IPS-18c (cell line): ENCODE measurements at regions not wholly inside any gene's neighbourhood (a gene's known extent, or its start where the extent isn't known, plus 50 kb on each side); places are given as distances from the start of the nearest gene placed in this dataset.
"Not testable (repeated sequence)": the region's sequence is repeated elsewhere in the genome, so short reads cannot be mapped to it uniquely, and the experiment has no call there.

Experiments used
- H3K4me3 ChIP-seq: 2 replicates; pipeline ENCODE4 v1.7.0; 2013; ENCODE audit warnings: low read depth, mild to moderate bottlenecking, low read length, moderate library complexity; ENCODE audit not compliant: insufficient read depth
- H3K9me3 ChIP-seq: one replicate; pipeline ENCODE4 v1.6.1; 2013; ENCODE audit warnings: mild to moderate bottlenecking, low read length, moderate library complexity; ENCODE audit not compliant: control insufficient read depth, insufficient read depth

- Histone ChIP-seq H3K4me3 (no peak overlapping the region), H3K9me3 (no peaks in the 10 kb centered on the region)
Measured at GRCh38 chr5:138668451-138669380, 84.5 kb upstream of the CTNNA1 start.

GRCh38 chr5:138667782-138668331 is 85.4 kb upstream of the CTNNA1 start:
- not testable (repeated sequence) for H3K4me3 ChIP-seq, H3K9me3 ChIP-seq

DNA sequence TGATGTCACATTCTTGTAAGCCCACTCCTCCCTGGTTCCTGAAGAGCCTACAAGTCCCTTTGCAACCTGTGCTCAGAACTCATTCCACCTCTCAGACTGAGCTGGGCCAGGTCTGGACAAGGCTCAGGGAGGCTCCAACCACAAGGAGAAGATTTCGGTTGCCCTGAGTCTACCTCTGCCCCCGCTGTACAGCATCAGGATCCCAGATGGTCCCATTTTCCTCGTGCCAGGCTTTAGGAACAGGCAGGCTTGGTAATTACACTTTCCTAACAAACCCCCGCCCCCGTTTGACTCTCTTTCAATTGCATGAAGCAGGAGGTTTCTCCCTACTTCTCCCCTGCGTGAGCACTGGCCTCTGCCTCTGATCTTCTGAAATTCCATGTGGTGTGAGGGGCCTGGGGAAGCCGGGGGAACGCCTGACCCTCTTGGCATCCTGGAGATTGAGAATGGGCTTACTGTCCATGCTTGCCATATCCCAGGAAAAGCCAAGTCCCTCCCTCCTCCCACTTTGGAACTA is 86.9 kb upstream of the CTNNA1 start:
- Histone ChIP-seq H3K9me3 (no peaks in the 10 kb centered on the region), H3K4me3 (no peak overlapping the region)

DNA sequence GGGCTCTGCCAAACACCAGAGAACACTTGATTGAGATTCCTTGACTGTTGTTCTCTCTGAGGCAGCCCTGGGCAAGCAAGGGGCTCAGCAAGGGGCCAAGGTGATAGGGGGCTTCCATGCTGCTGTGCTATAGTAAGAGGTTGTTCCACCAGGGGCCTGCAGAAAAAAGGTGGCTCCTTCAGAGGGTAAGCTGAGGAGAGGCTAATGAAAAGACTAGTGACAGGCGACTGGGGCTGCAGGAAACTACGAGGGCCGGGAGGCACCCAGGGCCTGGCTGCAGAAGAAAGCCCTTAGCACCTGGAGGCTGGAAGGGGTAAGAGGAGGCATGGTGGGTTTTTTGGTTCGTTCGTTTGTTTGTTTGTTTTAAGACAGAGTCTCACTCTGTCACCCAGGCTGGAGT is 88.0 kb upstream of the CTNNA1 start:
- Histone ChIP-seq H3K4me3 (no peak overlapping the region), H3K9me3 (no peaks in the 10 kb centered on the region)

- Histone ChIP-seq H3K4me3 (no peak overlapping the region), H3K9me3 (no peaks in the 10 kb centered on the region)
Measured at GRCh38 chr5:138664276-138664943, 88.8 kb upstream of the CTNNA1 start.

- Histone ChIP-seq H3K4me3 (no peak overlapping the region), H3K9me3 (no peaks in the 10 kb centered on the region)
Measured at GRCh38 chr5:138663561-138663960, 88.4 kb upstream of the HSPA9 start.

GRCh38 chr5:138663009-138663408 is 87.8 kb upstream of the HSPA9 start:
- no peak overlapping the region for H3K4me3 ChIP-seq
- H3K9me3 ChIP-seq, result no peaks in the 10 kb centered on the region

DNA sequence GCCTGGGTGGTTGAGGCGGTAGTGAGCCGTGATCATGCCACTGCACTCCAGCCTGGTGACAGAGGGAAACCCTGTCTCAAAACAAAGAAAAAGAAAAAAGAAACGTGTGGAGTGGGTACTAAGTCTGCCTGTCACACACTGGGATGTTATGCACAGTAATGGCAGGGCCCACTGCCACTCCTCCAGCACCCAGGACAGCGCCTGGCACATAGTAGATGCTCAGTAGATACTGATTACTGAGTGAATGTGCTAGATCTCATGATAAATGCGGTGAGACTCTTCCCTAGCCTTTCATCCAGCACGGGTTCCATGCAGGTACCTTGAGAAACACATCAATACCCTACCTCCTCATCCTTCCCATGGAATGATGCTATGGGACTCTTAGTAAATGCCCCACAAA is 87.4 kb upstream of the HSPA9 start:
- Histone ChIP-seq H3K4me3 (no peak overlapping the region), H3K9me3 (no peaks in the 10 kb centered on the region)

DNA sequence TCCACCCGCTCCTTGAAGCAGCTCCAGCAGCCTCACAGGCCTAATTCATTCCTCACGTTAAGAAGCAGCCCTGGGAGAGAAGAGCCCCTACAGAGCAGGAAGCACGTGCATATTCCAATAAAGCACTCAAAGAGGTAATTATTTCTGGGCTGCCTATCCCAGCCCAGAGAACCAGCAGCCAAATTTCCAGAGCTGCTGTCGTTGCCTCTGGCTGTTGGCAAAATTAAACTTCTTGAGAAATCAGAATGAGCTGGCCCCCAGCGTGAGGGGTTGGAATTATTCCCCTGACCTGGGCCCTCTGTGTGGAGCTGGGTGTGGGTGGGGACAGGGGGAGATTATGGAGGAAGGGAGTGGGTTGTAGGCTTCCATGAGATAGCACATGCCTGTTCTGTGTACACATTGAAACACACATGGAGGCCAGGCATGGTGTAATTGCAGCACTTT is 86.8 kb upstream of the HSPA9 start:
- Histone ChIP-seq H3K4me3 (no peak overlapping the region), H3K9me3 (no peaks in the 10 kb centered on the region)

GRCh38 chr5:138661291-138661960 is 86.2 kb upstream of the HSPA9 start:
- H3K9me3 ChIP-seq, result no peaks in the 10 kb centered on the region
- H3K4me3 ChIP-seq, result no peak overlapping the region

GRCh38 chr5:138660051-138660572 is 84.9 kb upstream of the HSPA9 start:
- no peak overlapping the region for H3K4me3 ChIP-seq
- H3K9me3 ChIP-seq, result no peaks in the 10 kb centered on the region

- H3K4me3 ChIP-seq, result no peak overlapping the region
- no peaks in the 10 kb centered on the region for H3K9me3 ChIP-seq
Measured at GRCh38 chr5:138659561-138659960, 84.4 kb upstream of the HSPA9 start.

DNA sequence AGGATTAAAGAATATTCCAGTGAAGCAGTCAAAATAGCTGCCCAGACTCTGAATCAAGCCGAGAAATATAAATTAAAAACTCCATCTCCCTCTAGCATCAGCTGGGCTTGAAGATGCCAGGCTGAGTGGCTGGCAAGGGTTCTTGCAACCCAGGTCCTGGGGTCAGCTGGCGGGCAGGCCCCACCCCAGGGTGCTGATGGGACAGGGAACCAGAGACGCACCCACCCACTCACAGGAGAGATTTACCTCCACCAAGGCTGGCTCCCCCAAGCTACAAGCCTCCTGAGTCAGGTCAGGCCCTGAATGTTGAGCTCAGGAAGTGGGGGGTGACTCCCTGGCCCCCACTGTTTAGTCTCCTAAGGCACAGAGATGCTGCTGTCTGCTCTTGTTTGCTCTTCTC is 83.9 kb upstream of the HSPA9 start:
- H3K9me3 ChIP-seq, result no peaks in the 10 kb centered on the region
- H3K4me3 ChIP-seq, result no peak overlapping the region

GRCh38 chr5:138658676-138659075 is 83.5 kb upstream of the HSPA9 start:
- no peak overlapping the region for H3K4me3 ChIP-seq

GRCh38 chr5:138657360-138657759 is 82.2 kb upstream of the HSPA9 start:
- H3K4me3 ChIP-seq, result no peak overlapping the region
- no peaks in the 10 kb centered on the region for H3K9me3 ChIP-seq

More at GRCh38 chr5:138658676-138659075, 83.5 kb upstream of the HSPA9 start:
- no peaks in the 10 kb centered on the region for H3K9me3 ChIP-seq

- Histone ChIP-seq H3K4me3 (no peak overlapping the region), H3K9me3 (no peaks in the 10 kb centered on the region)
Measured at GRCh38 chr5:138656916-138657315, 81.7 kb upstream of the HSPA9 start.

DNA sequence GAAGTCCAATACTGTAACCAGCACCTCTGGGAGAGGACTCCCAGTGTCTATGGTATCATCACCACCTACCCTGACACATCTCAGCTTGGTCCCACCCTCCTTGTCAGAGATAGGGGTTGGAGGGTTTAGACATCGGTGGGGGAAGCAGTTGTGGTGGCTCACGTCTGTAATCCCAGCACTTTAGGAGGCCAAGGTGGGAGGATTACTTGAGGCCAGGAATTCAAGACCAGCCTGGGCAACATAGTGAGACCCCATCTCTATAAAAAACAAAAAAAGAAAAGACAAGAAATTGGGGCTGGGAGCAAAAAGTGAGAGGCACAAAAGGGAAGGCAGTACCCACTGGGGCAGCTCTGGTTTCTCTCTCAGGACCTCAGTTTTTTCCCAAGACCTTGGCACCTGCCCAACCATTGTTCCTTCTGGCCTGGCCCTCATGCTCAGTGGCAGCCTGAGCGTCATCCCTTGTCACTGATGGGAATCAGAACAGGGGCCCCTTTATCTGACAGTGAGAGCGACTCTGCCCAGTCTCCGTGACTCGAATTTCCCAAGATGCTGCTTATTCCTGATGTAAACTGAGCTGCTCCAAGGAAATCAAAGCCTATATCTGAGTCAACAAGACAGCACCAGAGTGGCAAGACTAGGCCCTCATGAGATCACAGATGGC is 80.5 kb upstream of the HSPA9 start:
- Histone ChIP-seq H3K9me3 (no peaks in the 10 kb centered on the region), H3K4me3 (no peak overlapping the region)
